HG02678 (cell line): ENCODE measurements at regions not wholly inside any gene's neighbourhood (a gene's known extent, or its start where the extent isn't known, plus 50 kb on each side); places are given as distances from the start of the nearest gene placed in this dataset.
"Not testable (repeated sequence)": the region's sequence is repeated elsewhere in the genome, so short reads cannot be mapped to it uniquely, and the experiment has no call there.

ENCODE experiments used
- ATAC-seq: cut with Tn5 transposase; IDR thresholded peaks from one replicate; pipeline ENCODE4 v1.9.1; 2021; ENCODE audit warnings: mild to moderate bottlenecking, moderate library complexity; ENCODE audit not compliant: unreplicated experiment

- ATAC-seq = not testable (repeated sequence)
Observed at GRCh38 chr6:66258731-66259487, 551.9 kb upstream of the EYS start.

GRCh38 chr6:66245231-66245630 lies 538.2 kb upstream of the EYS start:
- no peak for ATAC-seq

GRCh38 chr6:66238851-66239250 lies 531.8 kb upstream of the EYS start:
- no peak for ATAC-seq

GRCh38 chr6:66232890-66233289 lies 525.9 kb upstream of the EYS start:
- ATAC-seq = no peak

GRCh38 chr6:66230591-66230990 lies 523.6 kb upstream of the EYS start:
- ATAC-seq = no peak

GRCh38 chr6:66226109-66226508 lies 519.1 kb upstream of the EYS start:
- no peak for ATAC-seq

GRCh38 chr6:66210964-66211363 lies 503.9 kb upstream of the EYS start:
- no peak for ATAC-seq

GRCh38 chr6:66200390-66200789 lies 493.4 kb upstream of the EYS start:
- ATAC-seq = no peak

GRCh38 chr6:66199171-66199570 lies 492.1 kb upstream of the EYS start:
- ATAC-seq = no peak

GRCh38 chr6:66198062-66198624 lies 491.1 kb upstream of the EYS start:
- ATAC-seq = no peak

- no peak for ATAC-seq
Observed at GRCh38 chr6:66190858-66191257, 483.8 kb upstream of the EYS start.

- ATAC-seq = no peak
Observed at GRCh38 chr6:66189915-66190314, 482.9 kb upstream of the EYS start.

GRCh38 chr6:66186756-66187155 lies 479.7 kb upstream of the EYS start:
- no peak for ATAC-seq

GRCh38 chr6:66184091-66184490 lies 477.1 kb upstream of the EYS start:
- no peak for ATAC-seq

GRCh38 chr6:66179361-66179760 lies 472.3 kb upstream of the EYS start:
- ATAC-seq = no peak

GRCh38 chr6:66173587-66173986 lies 466.6 kb upstream of the EYS start:
- ATAC-seq = no peak

GRCh38 chr6:66166713-66167112 lies 459.7 kb upstream of the EYS start:
- not testable (repeated sequence) for ATAC-seq

GRCh38 chr6:66161546-66162108 lies 454.6 kb upstream of the EYS start:
- no peak for ATAC-seq

GRCh38 chr6:66159937-66160336 lies 452.9 kb upstream of the EYS start:
- ATAC-seq = no peak

GRCh38 chr6:66153247-66153646 lies 446.2 kb upstream of the EYS start:
- ATAC-seq = no peak

- no peak for ATAC-seq
Observed at GRCh38 chr6:66149132-66149531, 442.1 kb upstream of the EYS start.

GRCh38 chr6:66145867-66146266 lies 438.8 kb upstream of the EYS start:
- no peak for ATAC-seq
